HAP-1 (cell line): ENCODE measurements at regions not wholly inside any gene's neighbourhood (a gene's known extent, or its start where the extent isn't known, plus 50 kb on each side); places are given as distances from the start of the nearest gene placed in this dataset.
"Not testable (repeated sequence)": the region's sequence is repeated elsewhere in the genome, so short reads cannot be mapped to it uniquely, and the experiment has no call there.

Experiments
- DNase-seq, 2 experiments: peaks; one replicate each; pipeline ENCODE4 v3.0.0-alpha.2; 2016 to 2020; ENCODE audit warnings: low spot score in 2 of 2
- H3K27me3 ChIP-seq: fragments of 250-450 bp; sonication (Bioruptor Pico); 2 replicates; pipeline ENCODE4 v1.5.1; 2020; ENCODE audit warnings: low read depth, mild to moderate bottlenecking, moderate library complexity
- H3K36me3 ChIP-seq: fragments of 250-450 bp; sonication (Bioruptor Pico); replicated peaks from 2 replicates; pipeline ENCODE4 v1.5.1; 2020; ENCODE audit warnings: mild to moderate bottlenecking
- H3K4me1 ChIP-seq: fragments of 250-450 bp; sonication (Bioruptor Pico); 2 replicates; pipeline ENCODE4 v1.5.1; 2020; ENCODE audit warnings: mild to moderate bottlenecking
- H3K4me3 ChIP-seq: fragments of 250-450 bp; sonication (Bioruptor Pico); 2 replicates; pipeline ENCODE4 v1.5.1; 2020; ENCODE audit warnings: mild to moderate bottlenecking, moderate library complexity
- H3K9me3 ChIP-seq: fragments of 250-450 bp; sonication (Bioruptor Pico); 2 replicates; pipeline ENCODE4 v1.5.1; 2020; ENCODE audit warnings: mild to moderate bottlenecking, moderate library complexity
- in situ Hi-C: fragments of 300-500 bp; cut with MboI; formaldehyde crosslinking; loops from 3 replicates; pipeline ENCODE4 v1.14.3; 2020; ENCODE audit warnings: low sequenced_read_pairs, inconsistent platforms, mixed read lengths

GRCh38 chr12:91706466-91706865 is 439.2 kb downstream of the BTG1 start:
- Histone ChIP-seq H3K36me3 (no peaks in the 10 kb centered on the region), H3K27me3 (0 out of 2 replicates have a peak, but pooled peaks cover 2% of the 10 kb centered on the region), H3K4me3 (no peak overlapping the region), H3K4me1 (no peaks in the 10 kb centered on the region), H3K9me3 (no peaks in the 10 kb centered on the region)
- in situ Hi-C loops, result no loop called here
- DNase-seq, result no peak

GRCh38 chr12:91704446-91704845 is 441.2 kb downstream of the BTG1 start:
- Histone ChIP-seq H3K4me3 (no peak overlapping the region), H3K4me1 (no peaks in the 10 kb centered on the region), H3K9me3 (no peaks in the 10 kb centered on the region), H3K27me3 (0 out of 2 replicates have a peak, but pooled peaks cover 2% of the 10 kb centered on the region), H3K36me3 (no peaks in the 10 kb centered on the region)
- no peak for DNase-seq
- in situ Hi-C loops, result no loop called here

- Histone ChIP-seq H3K9me3 (no peaks in the 10 kb centered on the region), H3K36me3 (no peaks in the 10 kb centered on the region), H3K4me3 (no peak overlapping the region), H3K4me1 (no peaks in the 10 kb centered on the region), H3K27me3 (0 out of 2 replicates have a peak, but pooled peaks cover 2% of the 10 kb centered on the region)
- in situ Hi-C loops, result no loop called here
- no peak for DNase-seq
Observed at GRCh38 chr12:91703491-91704283, 442.0 kb downstream of the BTG1 start.

GRCh38 chr12:91702843-91703425 is 442.7 kb downstream of the BTG1 start:
- no peak overlapping the region for H3K4me3 ChIP-seq
- in situ Hi-C loops, result no loop called here
- H3K4me1 ChIP-seq, result no peaks in the 10 kb centered on the region
- no peaks in the 10 kb centered on the region for H3K9me3 ChIP-seq
- DNase-seq, result no peak
- H3K36me3 ChIP-seq, result no peaks in the 10 kb centered on the region
- 0 out of 2 replicates have a peak, but pooled peaks cover 2% of the 10 kb centered on the region for H3K27me3 ChIP-seq

- no peak for DNase-seq
- Histone ChIP-seq H3K9me3 (no peaks in the 10 kb centered on the region), H3K4me1 (no peaks in the 10 kb centered on the region), H3K4me3 (no peak overlapping the region), H3K27me3 (no peaks in the 10 kb centered on the region), H3K36me3 (no peaks in the 10 kb centered on the region)
- in situ Hi-C loops, result no loop called here
Observed at GRCh38 chr12:91695964-91696363, 449.7 kb downstream of the BTG1 start.

- DNase-seq, H3K4me3 ChIP-seq, H3K4me1 ChIP-seq, H3K9me3 ChIP-seq, H3K36me3 ChIP-seq, H3K27me3 ChIP-seq, in situ Hi-C loops: not testable (repeated sequence)
Observed at GRCh38 chr12:91695406-91695805, 450.2 kb downstream of the BTG1 start.

- in situ Hi-C loops, result no loop called here
- no peak for DNase-seq
- H3K36me3 ChIP-seq, result no peaks in the 10 kb centered on the region
Observed at GRCh38 chr12:91690531-91690930, 455.1 kb downstream of the BTG1 start.

GRCh38 chr12:91687052-91688017 is 458.3 kb downstream of the BTG1 start:
- no peak for DNase-seq
- no peak overlapping the region for H3K4me3 ChIP-seq
- no peaks in the 10 kb centered on the region for H3K27me3 ChIP-seq
- H3K36me3 ChIP-seq, result no peaks in the 10 kb centered on the region
- H3K9me3 ChIP-seq, result no peaks in the 10 kb centered on the region
- in situ Hi-C loops, result no loop called here
- H3K4me1 ChIP-seq, result no peaks in the 10 kb centered on the region

More at GRCh38 chr12:91690531-91690930, 455.1 kb downstream of the BTG1 start:
- H3K27me3 ChIP-seq, result no peaks in the 10 kb centered on the region
- H3K4me3 ChIP-seq, result no peak overlapping the region
- no peaks in the 10 kb centered on the region for H3K9me3 ChIP-seq
- no peaks in the 10 kb centered on the region for H3K4me1 ChIP-seq

- Histone ChIP-seq H3K27me3 (no peaks in the 10 kb centered on the region), H3K9me3 (no peaks in the 10 kb centered on the region), H3K4me1 (no peaks in the 10 kb centered on the region), H3K4me3 (no peak overlapping the region), H3K36me3 (no peaks in the 10 kb centered on the region)
- no peak for DNase-seq
- in situ Hi-C loops, result no loop called here
Observed at GRCh38 chr12:91685917-91686316, 459.7 kb downstream of the BTG1 start.

GRCh38 chr12:91681751-91682150 is 463.9 kb downstream of the BTG1 start:
- no peaks in the 10 kb centered on the region for H3K9me3 ChIP-seq
- H3K4me3 ChIP-seq, result no peak overlapping the region
- no peak for DNase-seq
- no peaks in the 10 kb centered on the region for H3K27me3 ChIP-seq
- no peaks in the 10 kb centered on the region for H3K4me1 ChIP-seq
- in situ Hi-C loops, result no loop called here
- no peaks in the 10 kb centered on the region for H3K36me3 ChIP-seq

GRCh38 chr12:91680864-91681263 is 464.8 kb downstream of the BTG1 start:
- Histone ChIP-seq H3K4me1 (no peaks in the 10 kb centered on the region), H3K9me3 (no peaks in the 10 kb centered on the region), H3K36me3 (no peaks in the 10 kb centered on the region), H3K27me3 (no peaks in the 10 kb centered on the region), H3K4me3 (no peak overlapping the region)
- in situ Hi-C loops, result no loop called here
- DNase-seq, result no peak

- in situ Hi-C loops, result no loop called here
- Histone ChIP-seq H3K9me3 (no peaks in the 10 kb centered on the region), H3K36me3 (no peaks in the 10 kb centered on the region), H3K4me1 (no peaks in the 10 kb centered on the region), H3K27me3 (no peaks in the 10 kb centered on the region), H3K4me3 (no peak overlapping the region)
- DNase-seq, result no peak
Observed at GRCh38 chr12:91677556-91677955, 468.1 kb downstream of the BTG1 start.

- in situ Hi-C loops, result no loop called here
- no peaks in the 10 kb centered on the region for H3K36me3 ChIP-seq
- DNase-seq, result no peak
- no peaks in the 10 kb centered on the region for H3K4me1 ChIP-seq
- no peaks in the 10 kb centered on the region for H3K27me3 ChIP-seq
- H3K9me3 ChIP-seq, result no peaks in the 10 kb centered on the region
- H3K4me3 ChIP-seq, result no peak overlapping the region
Observed at GRCh38 chr12:91675401-91675800, 470.2 kb downstream of the BTG1 start.

GRCh38 chr12:91672130-91672529 is 473.5 kb downstream of the BTG1 start:
- in situ Hi-C loops, result no loop called here
- no peaks in the 10 kb centered on the region for H3K36me3 ChIP-seq

More at GRCh38 chr12:91672130-91672529, 473.5 kb downstream of the BTG1 start:
- no peak for DNase-seq
- Histone ChIP-seq H3K27me3 (no peaks in the 10 kb centered on the region), H3K4me3 (no peak overlapping the region), H3K4me1 (no peaks in the 10 kb centered on the region), H3K9me3 (no peaks in the 10 kb centered on the region)
